ENCODE measurements at regions not wholly inside any gene's neighbourhood (a gene's known extent, or its start where the extent isn't known, plus 50 kb on each side); places are given as distances from the start of the nearest gene placed in this dataset.

- no peaks in the 10 kb centered on the region for H3K4me1 Mint-ChIP-seq (ENCODE audit: low read depth)
- H3K9me3 Mint-ChIP-seq = no peaks in the 10 kb centered on the region
- no peak overlapping the region for H3K4me3 Mint-ChIP-seq
- CTCF ChIA-PET = no interaction called here
- DNase-seq = no peak
- H3K27ac Mint-ChIP-seq = no peak overlapping the region
- intact Hi-C loops (cut with micrococcal nuclease) = no loop called here
- no peaks in the 10 kb centered on the region for H3K36me3 Mint-ChIP-seq (ENCODE audit: low read depth)
- H3K27me3 Mint-ChIP-seq (ENCODE audit: low read depth) = peaks cover 4% of the 10 kb centered on the region
Observed at GRCh38 chr22:44429941-44430587, 68.0 kb downstream of the RTL6 start.

- CTCF ChIA-PET = no interaction called here
- Mint-ChIP-seq H3K27me3 (ENCODE audit: low read depth) (peaks cover 6% of the 10 kb centered on the region), H3K9me3 (no peaks in the 10 kb centered on the region), H3K36me3 (ENCODE audit: low read depth) (no peaks in the 10 kb centered on the region), H3K27ac (no peak overlapping the region), H3K4me1 (ENCODE audit: low read depth) (no peaks in the 10 kb centered on the region), H3K4me3 (no peak overlapping the region)
- DNase-seq = no peak
- intact Hi-C loops (cut with micrococcal nuclease) = no loop called here
Observed at GRCh38 chr22:44428941-44429830, 68.8 kb downstream of the RTL6 start.

GRCh38 chr22:44427611-44428470 is 70.2 kb downstream of the RTL6 start:
- CTCF ChIA-PET = no interaction called here
- DNase-seq = no peak

GRCh38 chr22:44426981-44427380 is 71.1 kb downstream of the RTL6 start:
- Mint-ChIP-seq H3K27me3 (ENCODE audit: low read depth) (peaks cover 8% of the 10 kb centered on the region), H3K9me3 (no peaks in the 10 kb centered on the region), H3K27ac (no peak overlapping the region), H3K36me3 (ENCODE audit: low read depth) (no peaks in the 10 kb centered on the region), H3K4me3 (no peak overlapping the region), H3K4me1 (ENCODE audit: low read depth) (no peaks in the 10 kb centered on the region)
- DNase-seq = no peak
- CTCF ChIA-PET = no interaction called here
- intact Hi-C loops (cut with micrococcal nuclease) = no loop called here

More at GRCh38 chr22:44427611-44428470, 70.2 kb downstream of the RTL6 start:
- peaks cover 8% of the 10 kb centered on the region for H3K27me3 Mint-ChIP-seq (ENCODE audit: low read depth)
- H3K4me3 Mint-ChIP-seq = no peak overlapping the region
- no peak overlapping the region for H3K27ac Mint-ChIP-seq
- H3K36me3 Mint-ChIP-seq (ENCODE audit: low read depth) = no peaks in the 10 kb centered on the region
- intact Hi-C loops (cut with micrococcal nuclease) = no loop called here
- H3K4me1 Mint-ChIP-seq (ENCODE audit: low read depth) = no peaks in the 10 kb centered on the region
- no peaks in the 10 kb centered on the region for H3K9me3 Mint-ChIP-seq

- peaks cover 4% of the 10 kb centered on the region for H3K9me3 Mint-ChIP-seq
- no peak overlapping the region for H3K4me3 Mint-ChIP-seq
- no peaks in the 10 kb centered on the region for H3K36me3 Mint-ChIP-seq (ENCODE audit: low read depth)
- peaks cover 8% of the 10 kb centered on the region for H3K27me3 Mint-ChIP-seq (ENCODE audit: low read depth)
- CTCF ChIA-PET = no interaction called here
- H3K4me1 Mint-ChIP-seq (ENCODE audit: low read depth) = no peaks in the 10 kb centered on the region
- intact Hi-C loops (cut with micrococcal nuclease) = no loop called here
- DNase-seq = no peak
- no peak overlapping the region for H3K27ac Mint-ChIP-seq
Observed at GRCh38 chr22:44425694-44426045, 72.4 kb downstream of the RTL6 start.

GRCh38 chr22:44424867-44425693 is 73.0 kb downstream of the RTL6 start:
- CTCF ChIA-PET = no interaction called here
- H3K4me3 Mint-ChIP-seq = no peak overlapping the region

GRCh38 chr22:44424359-44424682 is 73.7 kb downstream of the RTL6 start:
- Mint-ChIP-seq H3K9me3 (peaks cover 13% of the 10 kb centered on the region), H3K27me3 (ENCODE audit: low read depth) (peaks cover 9% of the 10 kb centered on the region), H3K4me3 (no peak overlapping the region), H3K27ac (no peak overlapping the region), H3K4me1 (ENCODE audit: low read depth) (no peaks in the 10 kb centered on the region), H3K36me3 (ENCODE audit: low read depth) (no peaks in the 10 kb centered on the region)
- CTCF ChIA-PET = no interaction called here
- no peak for DNase-seq
- intact Hi-C loops (cut with micrococcal nuclease) = no loop called here

More at GRCh38 chr22:44424867-44425693, 73.0 kb downstream of the RTL6 start:
- Mint-ChIP-seq H3K4me1 (ENCODE audit: low read depth) (no peaks in the 10 kb centered on the region), H3K36me3 (ENCODE audit: low read depth) (no peaks in the 10 kb centered on the region), H3K9me3 (peaks cover 6% of the 10 kb centered on the region), H3K27ac (no peak overlapping the region), H3K27me3 (ENCODE audit: low read depth) (peaks cover 9% of the 10 kb centered on the region)
- no peak for DNase-seq
- intact Hi-C loops (cut with micrococcal nuclease) = no loop called here

- intact Hi-C loops (cut with micrococcal nuclease) = no loop called here
- Mint-ChIP-seq H3K27me3 (ENCODE audit: low read depth) (peaks cover 11% of the 10 kb centered on the region), H3K4me1 (ENCODE audit: low read depth) (no peaks in the 10 kb centered on the region), H3K27ac (no peak overlapping the region), H3K4me3 (no peak overlapping the region), H3K36me3 (ENCODE audit: low read depth) (no peaks in the 10 kb centered on the region), H3K9me3 (peaks cover 15% of the 10 kb centered on the region)
- CTCF ChIA-PET = interaction anchor here (0.7 kb wide), 1 partner anchor 246 kb away, joined by 3 read pairs; no protein-coding TSS in a partner anchor
- no peak for DNase-seq
Observed at GRCh38 chr22:44423556-44424358, 74.3 kb downstream of the RTL6 start.

GRCh38 chr22:44422746-44423380 is 75.2 kb downstream of the RTL6 start:
- Mint-ChIP-seq H3K36me3 (ENCODE audit: low read depth) (peaks cover 2% of the 10 kb centered on the region), H3K4me1 (ENCODE audit: low read depth) (no peaks in the 10 kb centered on the region), H3K9me3 (peaks cover 17% of the 10 kb centered on the region), H3K27ac (no peak overlapping the region), H3K27me3 (ENCODE audit: low read depth) (peaks cover 16% of the 10 kb centered on the region), H3K4me3 (no peak overlapping the region)
- CTCF ChIA-PET = interaction anchor here (0.7 kb wide), 1 partner anchor 247 kb away, joined by 3 read pairs; no protein-coding TSS in a partner anchor
- intact Hi-C loops (cut with micrococcal nuclease) = no loop called here
- DNase-seq = no peak

GRCh38 chr22:44419429-44419828 is 78.6 kb downstream of the RTL6 start:
- CTCF ChIA-PET = no interaction called here
- Mint-ChIP-seq H3K4me1 (ENCODE audit: low read depth) (no peaks in the 10 kb centered on the region), H3K27ac (no peak overlapping the region), H3K9me3 (peaks cover 17% of the 10 kb centered on the region), H3K4me3 (no peak overlapping the region), H3K36me3 (ENCODE audit: low read depth) (peaks cover 2% of the 10 kb centered on the region), H3K27me3 (ENCODE audit: low read depth) (peaks cover 13% of the 10 kb centered on the region)
- no peak for DNase-seq
- intact Hi-C loops (cut with micrococcal nuclease) = no loop called here

GRCh38 chr22:44413211-44413610 is 84.8 kb downstream of the RTL6 start:
- Mint-ChIP-seq H3K36me3 (ENCODE audit: low read depth) (no peaks in the 10 kb centered on the region), H3K27me3 (ENCODE audit: low read depth) (peaks cover 4% of the 10 kb centered on the region), H3K4me3 (no peak overlapping the region), H3K27ac (no peak overlapping the region), H3K4me1 (ENCODE audit: low read depth) (no peaks in the 10 kb centered on the region), H3K9me3 (no peaks in the 10 kb centered on the region)
- DNase-seq = no peak
- intact Hi-C loops (cut with micrococcal nuclease) = no loop called here
- CTCF ChIA-PET = no interaction called here

Data from activated naive CD4-positive, alpha-beta T cell treated with anti-CD3 and anti-CD28 coated beads for 36 hours (primary cell).